ENCODE measurements at regions not wholly inside any gene's neighbourhood (a gene's known extent, or its start where the extent isn't known, plus 50 kb on each side); places are given as distances from the start of the nearest gene placed in this dataset.

GRCh38 chr13:50358231-50359040 is 343.2 kb downstream of the KCNRG start:
- TF ChIP-seq CTCF (IDR thresholded peaks at IDR 0.05) (no peak), POLR2A (IDR thresholded peaks at IDR 0.05) (no peak)

Data from heart left ventricle (tissue), 13 donors.